RWPE2 (cell line): ENCODE measurements at regions not wholly inside any gene's neighbourhood (a gene's known extent, or its start where the extent isn't known, plus 50 kb on each side); places are given as distances from the start of the nearest gene placed in this dataset.

ENCODE experiments used
- ATAC-seq: fragments of 200-7000 bp; cut with Tn5 transposase; 3 replicates; pipeline ENCODE4 v1.9.1; 2021; ENCODE audit warnings: low read depth
- DNase-seq: peaks from one replicate; pipeline ENCODE4 v3.0.0-alpha.2; 2020; ENCODE audit warnings: low spot score
- H3K27ac ChIP-seq: fragments of 450-650 bp; 2 replicates; pipeline ENCODE4 v1.5.1; 2017; ENCODE audit warnings: mild to moderate bottlenecking; ENCODE audit not compliant: poor library complexity, severe bottlenecking
- H3K27me3 ChIP-seq: fragments of 250-450 bp; sonication (Bioruptor Pico); 2 replicates; pipeline ENCODE4 v1.5.1; 2021; ENCODE audit warnings: mild to moderate bottlenecking, moderate library complexity; ENCODE audit not compliant: insufficient read depth, poor library complexity, severe bottlenecking
- H3K36me3 ChIP-seq: fragments of 250-450 bp; sonication (Bioruptor Pico); 2 replicates; pipeline ENCODE4 v1.5.1; 2020; ENCODE audit warnings: low read depth, mild to moderate bottlenecking, moderate library complexity
- H3K4me1 ChIP-seq: fragments of 250-450 bp; sonication (Bioruptor Pico); 2 replicates; pipeline ENCODE4 v1.5.1; 2021; ENCODE audit warnings: mild to moderate bottlenecking, moderate library complexity; ENCODE audit not compliant: insufficient read depth, poor library complexity, severe bottlenecking
- H3K4me3 ChIP-seq: fragments of 250-450 bp; sonication (Bioruptor Pico); 2 replicates; pipeline ENCODE4 v1.5.1; 2021; ENCODE audit warnings: mild to moderate bottlenecking, moderate library complexity; ENCODE audit not compliant: severe bottlenecking
- H3K9me3 ChIP-seq: fragments of 250-450 bp; sonication (Bioruptor Pico); 2 replicates; pipeline ENCODE4 v1.5.1; 2021; ENCODE audit warnings: mild to moderate bottlenecking, moderate library complexity; ENCODE audit not compliant: severe bottlenecking
- TF ChIP-seq, protein P1 (sequence below): fragments of 450-650 bp; IDR thresholded peaks from one replicate; pipeline ENCODE4 v1.5.1; 2017; ENCODE audit warnings: mild to moderate bottlenecking, moderate library complexity; ENCODE audit not compliant: poor library complexity, severe bottlenecking

DNA sequence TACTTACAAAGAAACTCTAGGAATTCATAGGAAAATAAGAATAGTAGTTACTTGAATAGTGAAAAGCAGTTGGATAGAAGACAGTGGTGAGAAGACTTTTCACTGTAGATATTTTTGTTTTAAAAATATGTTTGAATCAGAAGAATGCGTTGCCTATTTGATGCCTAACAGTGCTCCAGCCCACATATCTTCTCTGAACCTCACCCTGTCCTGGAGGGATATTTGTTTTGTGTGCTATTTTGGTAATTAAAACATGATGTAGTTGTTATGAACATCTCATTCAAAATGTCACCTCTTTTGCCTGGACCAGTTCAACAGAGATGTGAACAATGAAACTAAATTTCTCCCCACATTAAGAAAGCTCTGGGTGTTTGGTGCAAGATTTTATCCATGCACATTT, 87.6 kb downstream of the CARTPT start:
- TF ChIP-seq, protein P1, sequence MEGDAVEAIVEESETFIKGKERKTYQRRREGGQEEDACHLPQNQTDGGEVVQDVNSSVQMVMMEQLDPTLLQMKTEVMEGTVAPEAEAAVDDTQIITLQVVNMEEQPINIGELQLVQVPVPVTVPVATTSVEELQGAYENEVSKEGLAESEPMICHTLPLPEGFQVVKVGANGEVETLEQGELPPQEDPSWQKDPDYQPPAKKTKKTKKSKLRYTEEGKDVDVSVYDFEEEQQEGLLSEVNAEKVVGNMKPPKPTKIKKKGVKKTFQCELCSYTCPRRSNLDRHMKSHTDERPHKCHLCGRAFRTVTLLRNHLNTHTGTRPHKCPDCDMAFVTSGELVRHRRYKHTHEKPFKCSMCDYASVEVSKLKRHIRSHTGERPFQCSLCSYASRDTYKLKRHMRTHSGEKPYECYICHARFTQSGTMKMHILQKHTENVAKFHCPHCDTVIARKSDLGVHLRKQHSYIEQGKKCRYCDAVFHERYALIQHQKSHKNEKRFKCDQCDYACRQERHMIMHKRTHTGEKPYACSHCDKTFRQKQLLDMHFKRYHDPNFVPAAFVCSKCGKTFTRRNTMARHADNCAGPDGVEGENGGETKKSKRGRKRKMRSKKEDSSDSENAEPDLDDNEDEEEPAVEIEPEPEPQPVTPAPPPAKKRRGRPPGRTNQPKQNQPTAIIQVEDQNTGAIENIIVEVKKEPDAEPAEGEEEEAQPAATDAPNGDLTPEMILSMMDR: no peak
- H3K27ac ChIP-seq: no peak overlapping the region

DNA sequence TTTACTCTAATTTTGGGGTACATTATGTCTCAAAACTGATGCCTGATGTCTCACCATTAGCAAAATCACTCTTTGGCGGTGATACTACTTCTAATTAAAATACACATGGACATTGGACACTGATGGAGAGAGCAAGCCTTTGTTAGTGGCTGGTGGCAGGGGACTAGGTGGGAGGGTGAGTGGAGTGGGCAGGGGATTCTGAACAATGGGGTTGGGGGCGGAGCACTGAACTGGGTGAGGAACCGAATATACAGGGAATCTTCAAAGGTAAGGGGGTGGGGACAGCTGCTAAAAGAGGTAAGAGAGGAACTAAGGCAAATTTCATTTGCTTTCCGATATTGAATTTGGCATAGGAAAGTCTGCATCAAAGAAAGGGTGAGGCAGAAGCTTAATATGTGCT, 88.8 kb downstream of the CARTPT start:
- TF ChIP-seq, protein P1: no peak
- DNase-seq: no peak
- Histone ChIP-seq H3K27me3 (no peaks in the 10 kb centered on the region), H3K27ac (no peak overlapping the region), H3K9me3 (no peaks in the 10 kb centered on the region), H3K36me3 (no peaks in the 10 kb centered on the region), H3K4me1 (no peaks in the 10 kb centered on the region), H3K4me3 (no peak overlapping the region)
- no peak for ATAC-seq

More for the DNA sequence above, 87.6 kb downstream of the CARTPT start:
- Histone ChIP-seq H3K4me3 (no peak overlapping the region), H3K27me3 (peaks cover 5% of the 10 kb centered on the region), H3K36me3 (no peaks in the 10 kb centered on the region), H3K4me1 (no peaks in the 10 kb centered on the region), H3K9me3 (no peaks in the 10 kb centered on the region)
- DNase-seq (no peak), ATAC-seq (no peak)

DNA sequence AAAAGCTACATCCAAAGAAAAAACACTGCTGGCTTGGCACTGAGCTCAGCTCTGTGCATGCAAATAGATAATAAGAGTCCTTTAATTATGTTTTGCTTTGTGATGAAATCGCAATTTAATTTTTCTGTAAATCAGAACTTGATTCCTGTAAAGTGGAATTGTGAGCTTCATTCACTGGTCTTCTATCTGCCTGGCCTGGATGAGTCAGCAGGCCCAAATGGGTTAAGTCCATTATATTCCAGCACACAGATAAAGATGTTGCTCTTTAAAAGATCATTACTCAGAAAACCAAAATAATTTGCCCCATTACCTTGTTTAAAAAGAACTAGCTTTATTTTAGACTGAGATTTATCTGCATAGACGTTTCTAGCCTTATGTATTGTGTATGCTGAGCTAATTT, 90.4 kb downstream of the CARTPT start:
- no peaks in the 10 kb centered on the region for H3K9me3 ChIP-seq
- no peak overlapping the region for H3K27ac ChIP-seq
- TF ChIP-seq, protein P1: no peak
- ATAC-seq: no peak
- no peak for DNase-seq
- H3K4me3 ChIP-seq: no peak overlapping the region
- H3K27me3 ChIP-seq: no peaks in the 10 kb centered on the region
- H3K4me1 ChIP-seq: no peaks in the 10 kb centered on the region
- H3K36me3 ChIP-seq: no peaks in the 10 kb centered on the region

DNA sequence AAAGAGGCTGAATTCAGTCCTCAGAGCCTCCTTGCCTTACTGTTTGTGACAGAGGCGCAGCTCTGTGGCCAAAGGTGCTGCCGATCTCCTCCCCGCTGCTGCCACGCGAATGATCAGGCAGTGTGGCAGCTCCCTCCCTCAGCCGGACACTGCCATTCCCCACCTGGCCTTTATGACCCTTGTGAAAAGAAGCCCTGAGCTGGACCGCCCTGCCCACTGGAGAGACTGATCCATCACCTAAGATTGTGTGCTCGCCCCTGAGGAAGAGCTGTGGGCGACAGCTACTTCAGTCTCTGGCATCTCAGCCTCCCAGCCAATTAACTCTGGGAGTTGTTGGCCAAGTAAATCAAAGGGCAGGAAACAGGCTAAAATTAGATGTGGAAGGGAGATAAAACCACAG, 90.9 kb downstream of the CARTPT start:
- no peak for DNase-seq
- Histone ChIP-seq H3K27ac (no peak overlapping the region), H3K4me1 (no peaks in the 10 kb centered on the region), H3K36me3 (no peaks in the 10 kb centered on the region), H3K9me3 (no peaks in the 10 kb centered on the region), H3K27me3 (no peaks in the 10 kb centered on the region), H3K4me3 (no peak overlapping the region)
- no peak for ATAC-seq
- TF ChIP-seq, protein P1: no peak

DNA sequence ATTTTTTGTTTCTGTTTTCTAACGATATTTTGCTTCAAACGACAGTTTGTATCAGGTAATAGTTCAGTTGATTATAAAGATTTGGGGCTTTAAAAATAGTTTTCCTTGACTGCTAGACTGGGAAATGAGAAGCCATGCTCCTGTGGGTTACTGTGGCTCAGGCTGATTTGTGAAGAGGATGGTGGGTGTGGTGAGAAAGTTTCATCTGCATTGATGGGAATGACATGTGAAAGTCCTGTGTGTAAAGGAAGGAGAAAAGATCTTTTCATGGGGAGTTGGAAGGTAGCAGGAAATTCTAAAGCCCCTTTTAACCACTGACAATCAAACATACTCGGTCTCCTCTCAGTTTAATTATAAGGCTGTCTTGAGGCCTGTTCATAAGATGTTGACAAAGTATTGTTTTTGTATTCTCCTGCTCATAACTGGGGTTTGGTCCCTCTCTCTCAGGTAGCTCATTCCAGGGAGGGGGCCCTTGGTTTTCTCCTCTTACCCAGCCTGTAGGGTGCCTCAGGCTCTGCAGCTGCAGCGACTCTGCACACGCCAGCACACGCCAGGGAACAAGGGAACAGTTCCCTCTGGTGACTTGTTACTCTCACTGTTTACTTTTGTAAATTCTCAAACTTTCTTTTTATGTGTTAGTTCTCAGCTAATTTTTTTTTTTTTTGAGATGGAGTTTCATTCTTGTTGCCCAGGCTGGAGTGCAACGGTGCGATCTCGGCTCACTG, 91.6 kb downstream of the CARTPT start:
- no peak overlapping the region for H3K27ac ChIP-seq
- H3K4me3 ChIP-seq: no peak overlapping the region
- ATAC-seq: no peak
- H3K4me1 ChIP-seq: no peaks in the 10 kb centered on the region
- DNase-seq: no peak
- no peaks in the 10 kb centered on the region for H3K9me3 ChIP-seq
- H3K27me3 ChIP-seq: no peaks in the 10 kb centered on the region
- TF ChIP-seq, protein P1: no peak
- H3K36me3 ChIP-seq: no peaks in the 10 kb centered on the region
